ENCODE measurements at regions not wholly inside any gene's neighbourhood (a gene's known extent, or its start where the extent isn't known, plus 50 kb on each side); places are given as distances from the start of the nearest gene placed in this dataset.

DNA sequence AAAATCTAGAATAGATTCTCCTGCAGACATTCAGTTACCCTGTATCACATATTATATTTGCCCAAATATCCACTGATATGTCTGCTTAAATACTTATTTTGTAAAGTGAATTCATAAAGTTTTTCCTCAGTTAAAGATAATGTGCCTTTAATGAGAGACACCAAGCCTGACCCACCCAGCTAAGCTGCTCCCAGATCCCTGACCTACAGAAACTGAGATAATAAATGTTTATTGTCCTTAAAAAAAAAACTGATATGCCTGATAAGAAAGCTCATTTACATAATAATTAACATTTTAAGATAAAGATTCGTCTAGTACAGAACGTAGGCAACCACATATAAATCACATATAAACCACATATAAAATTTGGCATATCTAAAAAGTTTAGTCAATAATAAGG lies 161.7 kb upstream of the RAP2B start:
- DNase-seq (ENCODE audit: low read depth, low spot score), result no peak
- in situ Hi-C loops (cut with HindIII; ENCODE audit: low pct_unique_long_range_greater_than_20kb, low sequenced_read_pairs), result no loop called here

DNA sequence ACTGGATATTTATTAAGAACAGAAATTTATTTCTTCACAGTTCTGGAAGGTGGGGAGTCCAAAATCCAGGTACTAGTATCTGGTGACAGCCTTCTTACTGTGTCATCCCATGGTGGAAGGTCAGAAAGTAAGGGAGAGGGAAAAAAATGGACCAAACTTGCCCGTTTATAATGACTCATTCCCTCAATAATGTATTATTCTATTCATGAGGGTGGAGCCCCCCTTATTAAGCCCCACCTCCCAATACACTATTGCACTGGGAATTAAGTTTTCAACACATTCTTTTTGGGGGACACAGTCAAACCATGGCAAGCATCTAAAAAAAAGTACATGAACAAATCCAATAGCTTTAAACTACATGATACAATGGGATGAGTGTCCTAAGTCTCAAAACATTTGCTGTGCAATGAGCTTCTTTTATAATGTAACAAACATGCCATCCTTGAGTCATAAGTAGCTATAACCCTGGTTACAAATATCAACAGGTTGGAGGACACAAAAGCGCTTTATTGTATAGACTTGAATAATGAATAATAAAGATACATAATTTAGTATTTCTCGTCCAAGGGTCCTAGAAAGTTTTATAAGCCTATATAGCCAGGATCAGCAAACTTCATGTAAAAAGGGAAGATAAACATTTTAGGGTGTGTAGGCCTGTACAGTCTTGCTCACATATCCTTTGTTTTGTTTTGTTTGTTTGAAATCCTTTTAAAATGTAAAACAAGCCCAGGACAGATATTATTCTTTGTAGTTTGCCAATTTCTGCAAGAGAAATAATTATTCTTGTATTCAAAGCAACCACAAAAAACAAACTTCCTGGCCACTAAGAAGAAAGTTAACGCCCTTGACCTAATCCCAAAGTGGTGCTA lies 160.6 kb upstream of the RAP2B start:
- DNase-seq (ENCODE audit: low read depth, low spot score), result peak; percentile 5
- in situ Hi-C loops (cut with HindIII; ENCODE audit: low pct_unique_long_range_greater_than_20kb, low sequenced_read_pairs), result no loop called here

DNA sequence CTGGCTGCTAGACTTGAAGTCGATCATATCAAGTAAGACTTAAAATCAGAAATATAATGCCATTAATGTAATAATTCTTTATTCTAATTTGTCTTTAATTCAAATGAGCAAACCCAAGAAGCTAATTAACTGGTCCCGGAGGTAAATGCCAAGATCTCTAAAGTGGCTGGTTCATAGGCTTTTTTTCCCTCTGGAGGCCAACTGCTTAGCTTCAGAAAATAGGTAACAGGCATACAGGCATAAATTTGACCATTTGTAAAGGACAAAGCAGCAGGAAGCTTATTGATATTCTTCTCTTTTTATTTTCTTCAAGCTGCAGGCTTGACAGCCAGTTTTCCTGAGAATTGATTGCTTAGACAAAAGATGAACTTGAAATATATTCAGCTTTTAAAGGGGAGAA lies 158.6 kb upstream of the RAP2B start:
- in situ Hi-C loops (cut with HindIII; ENCODE audit: low pct_unique_long_range_greater_than_20kb, low sequenced_read_pairs), result no loop called here
- DNase-seq (ENCODE audit: low read depth, low spot score), result no peak

DNA sequence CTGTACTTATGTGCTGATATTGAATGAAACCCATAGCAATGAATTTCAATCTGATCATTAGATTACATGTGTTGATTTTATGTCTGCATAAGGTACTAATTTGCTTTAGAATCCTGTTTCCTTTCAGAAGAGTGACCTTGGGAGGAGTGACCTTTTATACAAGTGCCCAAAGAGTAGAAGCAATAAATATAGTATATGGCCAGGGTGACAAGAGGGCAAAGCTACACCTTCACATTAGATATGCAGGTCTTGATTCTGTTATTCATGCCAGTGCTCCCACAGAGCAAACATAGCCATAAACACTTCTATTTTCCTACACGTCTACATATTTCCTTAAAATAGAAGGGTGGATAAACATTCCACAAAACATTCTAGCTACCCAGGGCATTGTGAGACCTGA lies 158.2 kb upstream of the RAP2B start:
- in situ Hi-C loops (cut with HindIII; ENCODE audit: low pct_unique_long_range_greater_than_20kb, low sequenced_read_pairs), result no loop called here
- DNase-seq (ENCODE audit: low read depth, low spot score), result no peak

DNA sequence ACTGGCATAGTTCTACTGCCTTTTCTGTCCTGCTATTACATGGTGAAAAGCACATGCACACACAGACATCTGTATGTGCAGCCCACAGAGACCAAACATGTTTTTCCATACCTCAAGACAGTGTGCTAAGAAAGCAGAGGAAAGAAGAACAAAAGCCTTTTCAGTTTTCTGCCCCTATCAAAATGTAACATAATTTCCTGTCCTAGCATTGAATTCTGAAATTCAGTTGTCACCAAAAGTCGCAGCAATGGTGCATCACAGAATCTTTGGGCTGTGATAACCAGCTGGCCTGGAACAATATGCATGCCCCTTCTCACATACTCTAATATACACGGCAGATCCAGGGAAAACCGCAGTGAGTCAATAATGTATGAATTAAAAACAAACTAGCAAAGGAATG lies 153.8 kb upstream of the RAP2B start:
- peak; percentile 10 for DNase-seq (ENCODE audit: low read depth, low spot score)
- in situ Hi-C loops (cut with HindIII; ENCODE audit: low pct_unique_long_range_greater_than_20kb, low sequenced_read_pairs), result no loop called here

DNA sequence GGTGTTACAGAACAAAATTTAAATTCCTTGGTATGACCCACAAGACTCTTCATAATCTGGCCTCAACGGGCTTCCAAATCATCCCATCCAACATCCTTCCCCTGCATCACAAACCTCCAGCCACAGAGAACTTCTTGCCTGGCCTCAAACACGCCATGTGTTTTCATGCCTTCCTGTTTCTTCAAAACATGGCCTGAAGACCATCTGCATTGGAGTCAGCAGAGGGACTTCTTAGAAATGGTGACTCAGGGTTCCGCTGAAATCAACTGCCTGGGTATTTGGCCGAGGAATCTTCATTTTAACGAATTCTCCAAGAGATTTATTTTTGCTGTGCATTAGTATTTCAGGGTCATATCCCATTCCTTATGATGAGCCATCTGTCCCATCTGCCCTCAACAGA lies 138.1 kb upstream of the RAP2B start:
- DNase-seq (ENCODE audit: low read depth, low spot score), result no peak
- in situ Hi-C loops (cut with HindIII; ENCODE audit: low pct_unique_long_range_greater_than_20kb, low sequenced_read_pairs), result loop anchor here (10.0 kb wide), 1 partner anchor 571 kb away; no protein-coding TSS in a partner anchor

DNA sequence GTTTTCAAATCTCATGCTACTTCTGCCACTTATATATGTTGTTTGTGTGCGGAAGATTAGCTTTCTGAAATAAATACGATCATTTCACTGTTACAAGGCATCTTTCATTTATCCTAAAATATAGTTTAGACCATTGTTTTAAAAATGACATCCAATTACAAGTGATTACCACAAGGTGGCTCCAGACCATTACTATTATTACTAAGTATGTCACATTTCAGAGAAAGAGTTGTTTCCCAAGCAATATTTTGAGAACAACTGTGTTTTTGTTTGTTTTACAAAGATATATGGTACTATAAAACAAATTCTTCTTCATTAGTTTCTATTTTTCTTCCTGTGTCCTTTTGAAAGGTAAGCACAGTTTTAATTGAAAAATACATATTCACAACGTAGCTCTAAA lies 136.0 kb upstream of the RAP2B start:
- in situ Hi-C loops (cut with HindIII; ENCODE audit: low pct_unique_long_range_greater_than_20kb, low sequenced_read_pairs), result loop anchor here (10.0 kb wide), 1 partner anchor 569 kb away; no protein-coding TSS in a partner anchor
- peak; percentile 68 for DNase-seq (ENCODE audit: low read depth, low spot score)

DNA sequence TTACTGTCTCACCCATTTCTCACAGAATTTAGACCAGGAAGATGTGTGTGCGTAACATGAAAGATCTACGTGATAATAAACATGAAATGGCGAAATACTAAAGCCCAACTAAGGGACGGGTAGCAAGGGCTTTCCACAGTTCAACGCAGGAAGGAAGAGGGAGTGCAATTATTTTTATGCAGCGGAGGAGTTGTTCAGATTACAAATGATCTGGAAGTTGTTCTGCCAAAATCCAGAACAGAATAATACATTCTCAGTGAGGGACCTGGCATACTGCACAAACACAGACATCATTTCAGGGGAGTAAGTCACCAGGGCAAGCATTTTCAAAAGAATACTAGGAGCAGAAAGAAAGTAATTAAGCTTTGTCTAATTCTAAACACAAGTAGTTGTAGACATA lies 133.6 kb upstream of the RAP2B start:
- in situ Hi-C loops (cut with HindIII; ENCODE audit: low pct_unique_long_range_greater_than_20kb, low sequenced_read_pairs), result loop anchor here (10.0 kb wide), 1 partner anchor 566 kb away; no protein-coding TSS in a partner anchor
- no peak for DNase-seq (ENCODE audit: low read depth, low spot score)

DNA sequence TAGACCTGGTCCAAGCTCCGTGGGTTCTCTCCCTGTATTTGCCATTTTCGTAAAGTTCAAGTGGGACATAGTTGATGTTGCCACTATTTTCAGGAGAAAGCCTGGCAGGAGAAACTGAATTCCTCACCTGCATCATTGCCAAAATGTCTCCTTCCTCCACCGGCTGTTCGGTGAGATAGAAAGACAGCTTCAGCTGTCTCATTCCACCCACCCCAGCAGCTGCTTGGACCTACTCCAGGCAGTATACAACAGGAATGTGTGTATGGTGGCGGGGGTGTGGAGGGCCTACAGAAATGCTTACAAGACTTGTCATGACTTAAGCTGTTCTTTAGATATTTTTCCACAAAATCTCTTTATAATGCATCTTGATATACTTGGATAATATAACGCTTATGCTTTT lies 132.7 kb upstream of the RAP2B start:
- DNase-seq (ENCODE audit: low read depth, low spot score), result no peak
- in situ Hi-C loops (cut with HindIII; ENCODE audit: low pct_unique_long_range_greater_than_20kb, low sequenced_read_pairs), result loop anchor here (10.0 kb wide), 1 partner anchor 565 kb away; no protein-coding TSS in a partner anchor

DNA sequence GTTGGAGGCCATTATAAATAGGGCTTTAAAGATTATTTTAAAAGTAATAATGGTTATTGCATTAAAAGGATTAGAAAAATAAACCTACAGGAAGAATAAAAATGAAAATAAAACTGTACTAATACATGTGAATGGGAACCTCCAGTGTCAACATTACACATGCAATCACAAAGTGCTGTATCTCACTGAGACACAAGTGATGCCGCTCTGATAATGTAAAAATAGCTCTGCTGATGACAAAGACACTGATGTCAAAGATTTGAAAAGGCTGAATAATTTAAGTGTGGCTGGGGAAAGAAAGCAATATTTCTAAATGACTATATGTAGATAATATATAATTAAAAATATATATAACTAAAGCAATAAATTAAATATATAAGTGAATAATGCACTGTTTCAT lies 129.1 kb upstream of the RAP2B start:
- in situ Hi-C loops (cut with HindIII; ENCODE audit: low pct_unique_long_range_greater_than_20kb, low sequenced_read_pairs), result no loop called here
- no peak for DNase-seq (ENCODE audit: low read depth, low spot score)

DNA sequence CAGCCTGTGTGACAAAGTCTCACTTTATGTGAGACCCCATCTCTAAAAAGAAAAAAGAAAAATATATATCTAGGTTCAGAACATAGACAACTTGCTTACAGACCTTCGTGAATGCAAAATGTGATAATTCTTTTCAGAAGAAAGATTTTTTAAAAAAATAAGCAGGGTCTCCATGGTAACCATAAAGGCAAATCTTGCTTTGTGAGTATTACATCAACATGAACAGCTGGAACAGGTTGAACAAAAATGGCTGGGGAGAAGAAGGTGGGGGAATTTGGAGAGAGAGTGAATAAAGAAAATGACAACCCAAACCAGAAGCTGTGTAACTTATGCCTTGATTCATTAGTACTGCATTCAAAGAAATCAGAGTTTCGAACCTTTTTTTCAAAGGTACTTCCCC lies 125.2 kb upstream of the RAP2B start:
- in situ Hi-C loops (cut with HindIII; ENCODE audit: low pct_unique_long_range_greater_than_20kb, low sequenced_read_pairs), result no loop called here
- DNase-seq (ENCODE audit: low read depth, low spot score), result no peak

DNA sequence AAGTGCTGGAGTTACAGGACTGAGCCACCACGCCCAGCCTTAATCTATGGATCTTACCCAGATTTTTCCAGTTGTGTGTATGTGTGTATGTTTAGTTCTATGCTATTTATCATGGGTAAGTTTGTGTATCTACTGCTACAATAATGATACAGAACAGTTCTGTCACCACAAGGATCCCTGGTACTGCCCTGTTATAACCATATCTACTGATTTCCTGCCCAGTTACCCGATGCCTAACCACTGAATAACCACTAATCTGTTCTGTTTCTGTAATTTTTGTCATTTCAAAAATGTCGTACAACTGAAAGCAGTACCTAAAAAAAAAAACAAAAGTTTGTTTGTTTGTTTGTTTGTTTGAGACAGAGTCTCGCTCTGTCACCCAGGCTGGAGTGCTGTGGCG lies 123.7 kb upstream of the RAP2B start:
- in situ Hi-C loops (cut with HindIII; ENCODE audit: low pct_unique_long_range_greater_than_20kb, low sequenced_read_pairs), result no loop called here
- no peak for DNase-seq (ENCODE audit: low read depth, low spot score)

DNA sequence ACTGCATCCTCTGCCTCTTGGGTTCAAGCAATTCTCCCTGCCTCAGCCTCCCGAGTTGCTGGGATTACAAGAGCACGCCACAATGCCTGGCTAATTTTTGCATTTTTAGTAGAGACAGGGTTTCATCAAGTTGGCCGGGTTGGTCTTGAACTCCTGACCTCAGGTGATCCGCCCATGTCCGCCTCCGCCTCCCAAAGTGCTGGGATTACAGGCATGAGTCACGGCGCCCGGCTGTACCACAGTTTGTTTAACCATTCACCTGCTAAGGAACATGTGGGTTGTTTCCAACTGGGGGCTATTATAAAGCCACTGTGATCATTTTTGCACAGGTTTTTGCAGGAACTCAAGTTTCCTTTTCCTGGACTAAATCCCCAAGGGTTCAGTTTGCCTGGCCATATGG lies 123.2 kb upstream of the RAP2B start:
- in situ Hi-C loops (cut with HindIII; ENCODE audit: low pct_unique_long_range_greater_than_20kb, low sequenced_read_pairs), result no loop called here

DNA sequence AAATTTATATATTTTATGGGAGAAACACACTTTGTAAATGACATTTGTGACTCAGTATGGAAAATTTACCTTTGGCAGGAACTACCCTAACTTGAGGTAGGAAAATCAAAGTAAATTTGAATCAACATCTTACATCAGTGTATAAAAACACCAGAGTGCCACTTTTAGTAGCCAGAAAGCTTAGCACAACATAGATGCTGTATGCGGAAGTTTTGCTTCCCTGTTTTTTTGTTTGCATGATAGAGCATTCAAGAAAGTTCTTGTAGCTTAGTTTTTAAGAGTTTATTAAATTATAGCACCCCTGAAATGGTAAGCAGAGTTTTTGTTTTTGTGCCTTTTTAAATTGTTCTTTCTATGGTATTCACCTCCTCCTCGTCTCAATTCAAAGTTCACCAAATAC lies 120.8 kb upstream of the RAP2B start:
- in situ Hi-C loops (cut with HindIII; ENCODE audit: low pct_unique_long_range_greater_than_20kb, low sequenced_read_pairs), result no loop called here

More for the DNA sequence above, 123.2 kb upstream of the RAP2B start:
- DNase-seq (ENCODE audit: low read depth, low spot score), result no peak

DNA sequence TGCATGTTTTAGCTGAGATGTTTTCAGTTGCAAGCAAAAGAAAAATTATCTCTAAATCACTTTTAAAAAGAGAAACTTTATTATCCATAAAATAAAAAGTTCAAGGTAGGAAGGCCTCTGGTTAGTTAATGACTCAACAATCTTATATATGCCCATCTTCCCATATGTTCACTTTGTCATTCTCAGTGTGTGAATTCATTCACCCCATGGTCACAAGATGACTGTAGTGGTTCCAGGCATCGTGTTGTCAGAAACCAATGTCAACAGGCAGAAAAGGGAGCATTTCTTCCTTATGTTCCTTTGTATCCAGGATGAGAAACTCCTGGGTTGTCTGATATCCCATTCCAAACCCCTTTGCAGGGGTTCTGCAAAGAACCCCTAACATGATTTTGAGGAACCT lies 119.9 kb upstream of the RAP2B start:
- DNase-seq (ENCODE audit: low read depth, low spot score), result peak; percentile 39
- in situ Hi-C loops (cut with HindIII; ENCODE audit: low pct_unique_long_range_greater_than_20kb, low sequenced_read_pairs), result no loop called here

More for the DNA sequence above, 120.8 kb upstream of the RAP2B start:
- no peak for DNase-seq (ENCODE audit: low read depth, low spot score)

DNA sequence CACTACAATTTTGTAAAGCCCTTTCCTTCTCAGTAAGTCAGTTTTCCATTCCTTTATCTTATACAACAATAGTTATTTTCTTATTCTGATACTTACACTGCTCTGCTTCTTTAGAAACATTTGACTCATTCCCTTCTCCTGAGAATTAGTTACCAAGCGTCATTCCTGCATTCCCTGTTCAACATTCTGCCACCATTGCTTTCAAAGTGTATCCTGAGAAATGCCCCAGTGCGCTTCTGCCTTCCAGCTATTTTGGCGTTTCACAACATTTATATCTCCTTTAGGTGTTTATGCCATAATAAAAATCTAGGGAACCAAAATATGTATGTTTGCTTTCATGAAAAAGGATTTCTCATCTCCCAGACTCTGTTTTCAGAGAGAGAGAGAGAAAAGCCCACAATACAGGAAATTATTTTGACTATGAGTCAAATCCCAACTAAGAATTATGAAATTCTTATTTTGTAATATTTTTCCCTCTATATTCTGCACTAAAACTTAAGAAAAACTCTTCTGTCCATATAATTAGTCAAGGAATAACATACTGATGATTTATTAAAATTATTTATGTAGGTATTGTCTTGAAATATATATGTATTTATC lies 118.2 kb upstream of the RAP2B start:
- in situ Hi-C loops (cut with HindIII; ENCODE audit: low pct_unique_long_range_greater_than_20kb, low sequenced_read_pairs), result no loop called here
- no peak for DNase-seq (ENCODE audit: low read depth, low spot score)

DNA sequence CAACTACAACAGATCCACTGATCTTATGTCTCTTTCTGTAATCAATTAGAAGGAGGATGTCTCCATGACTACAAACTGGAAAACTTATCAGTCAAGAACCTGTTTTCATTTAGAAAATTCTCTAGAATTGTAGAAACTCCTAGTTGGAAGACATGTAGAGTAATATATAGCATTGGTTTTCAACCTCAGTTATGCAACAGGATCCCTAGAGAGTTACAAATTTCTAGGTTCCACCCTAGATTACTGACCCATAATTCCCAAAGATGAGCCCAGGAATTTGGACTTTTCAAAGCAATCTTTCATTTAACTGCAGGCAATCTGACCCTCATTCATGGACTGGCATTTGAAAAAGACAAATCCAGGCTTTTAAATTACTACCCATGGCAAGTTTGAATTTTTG lies 116.9 kb upstream of the RAP2B start:
- DNase-seq (ENCODE audit: low read depth, low spot score), result no peak
- in situ Hi-C loops (cut with HindIII; ENCODE audit: low pct_unique_long_range_greater_than_20kb, low sequenced_read_pairs), result no loop called here

DNA sequence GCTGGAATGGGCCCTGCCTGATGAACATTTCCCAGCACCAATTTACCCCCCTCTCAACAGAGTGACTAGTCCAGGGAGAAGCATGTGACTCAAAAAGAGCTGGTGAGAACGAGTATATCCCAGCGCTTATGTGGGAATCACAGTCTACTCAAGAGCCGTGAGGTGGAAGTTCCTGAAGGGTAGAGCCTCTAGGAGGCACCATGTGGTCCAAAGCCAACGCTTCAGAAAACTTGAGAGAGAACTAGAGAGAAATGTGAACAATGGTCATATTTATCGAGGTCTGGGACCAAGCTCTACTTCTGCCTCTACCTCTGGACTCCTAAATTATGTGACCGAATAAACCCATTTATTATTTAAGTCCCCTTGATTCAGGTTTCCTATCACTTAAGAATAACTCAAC lies 111.0 kb upstream of the RAP2B start:
- no peak for DNase-seq (ENCODE audit: low read depth, low spot score)
- in situ Hi-C loops (cut with HindIII; ENCODE audit: low pct_unique_long_range_greater_than_20kb, low sequenced_read_pairs), result no loop called here
